GM21576 (cell line): ENCODE measurements at regions not wholly inside any gene's neighbourhood (a gene's known extent, or its start where the extent isn't known, plus 50 kb on each side); places are given as distances from the start of the nearest gene placed in this dataset.

ENCODE experiments used
- ATAC-seq: cut with Tn5 transposase; IDR thresholded peaks from one replicate; pipeline ENCODE4 v1.9.1; 2021; ENCODE audit warnings: mild to moderate bottlenecking, moderate library complexity; ENCODE audit not compliant: unreplicated experiment

DNA sequence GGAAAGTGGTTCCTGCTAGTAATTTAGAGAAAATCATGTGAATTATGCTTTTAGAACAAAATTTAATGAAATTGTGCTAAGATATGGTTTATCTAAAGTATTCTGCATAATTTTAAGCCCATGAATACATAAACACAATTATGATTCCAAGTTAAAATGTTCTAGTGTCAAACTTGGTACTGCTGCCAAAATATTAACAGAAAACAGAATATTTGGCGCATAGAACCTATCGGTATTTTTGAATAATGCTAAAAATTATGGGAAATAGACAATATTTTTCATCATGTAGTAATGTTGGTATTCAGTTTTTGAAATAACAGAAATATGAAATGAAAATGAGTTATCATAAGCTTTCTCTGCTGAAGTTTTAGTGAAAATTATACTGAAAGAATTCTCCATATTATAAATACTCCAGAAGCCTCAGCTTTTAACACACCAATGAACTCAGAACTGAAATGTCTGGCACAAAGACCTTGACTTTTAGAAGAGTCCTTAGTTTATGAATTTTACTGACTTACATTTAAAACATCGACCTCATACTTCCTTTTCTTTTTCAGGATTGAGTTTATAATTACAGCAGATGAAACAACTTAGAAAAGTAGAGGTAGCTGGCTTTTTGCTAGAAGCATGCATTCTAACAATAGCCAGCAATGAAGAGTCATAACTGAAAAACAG lies 1192.3 kb upstream of the GJE1 start:
- ATAC-seq = no peak

DNA sequence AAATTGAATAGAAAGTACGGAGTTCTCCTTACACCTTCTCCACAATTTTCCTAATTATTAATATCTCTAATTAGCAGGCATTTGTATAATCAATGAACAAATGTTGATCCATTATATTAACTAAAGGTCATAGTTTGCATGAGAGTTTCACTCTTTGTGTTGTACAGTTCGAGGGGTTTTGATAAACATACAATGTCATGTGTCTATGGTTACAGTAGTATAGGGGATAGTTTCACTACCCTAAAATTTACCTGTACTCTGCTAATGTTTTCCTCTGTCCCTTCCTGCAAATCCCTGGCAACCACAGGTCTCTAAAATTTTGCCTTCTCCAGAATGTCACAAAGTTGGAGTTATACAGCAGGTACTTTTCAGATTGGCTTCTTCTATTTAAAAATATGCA lies 1199.8 kb upstream of the GJE1 start:
- ATAC-seq = no peak

DNA sequence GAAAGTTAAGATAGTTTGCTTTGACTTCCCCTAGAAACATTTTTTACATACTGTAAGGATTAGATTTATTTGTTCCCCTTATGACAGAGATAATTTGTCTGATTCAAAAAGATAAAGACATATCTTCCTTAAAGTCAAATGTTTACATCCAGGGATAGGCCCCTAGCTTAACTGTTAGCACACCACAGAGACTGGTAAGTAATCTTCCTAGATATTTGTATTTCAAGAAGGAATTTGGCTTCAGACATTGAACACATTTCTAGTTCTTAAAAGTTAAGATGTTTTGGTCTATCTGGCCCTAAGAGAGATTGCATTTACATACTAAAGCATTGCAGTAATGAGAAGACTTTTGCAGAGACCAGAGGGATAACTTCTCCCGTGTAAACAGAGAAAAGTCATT lies 1201.1 kb upstream of the GJE1 start:
- ATAC-seq = no peak

DNA sequence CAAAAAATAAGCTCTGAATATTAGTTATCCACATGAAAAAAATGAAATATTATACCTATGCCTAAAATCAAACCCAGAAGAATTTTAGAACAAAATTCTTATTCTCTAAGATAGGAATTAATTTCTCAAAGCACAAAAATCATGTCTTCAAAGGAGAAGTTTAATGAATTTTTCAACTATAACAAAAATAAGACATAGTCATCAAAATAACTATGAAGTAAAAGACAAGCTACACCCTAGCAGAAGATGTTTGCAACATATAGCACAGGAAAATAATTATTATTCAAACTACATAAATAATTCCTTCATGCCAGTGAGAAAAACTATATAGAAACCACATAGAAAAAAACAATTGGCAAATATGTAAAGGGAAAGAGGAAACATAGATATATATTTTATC lies 1203.6 kb upstream of the GJE1 start:
- ATAC-seq = no peak

DNA sequence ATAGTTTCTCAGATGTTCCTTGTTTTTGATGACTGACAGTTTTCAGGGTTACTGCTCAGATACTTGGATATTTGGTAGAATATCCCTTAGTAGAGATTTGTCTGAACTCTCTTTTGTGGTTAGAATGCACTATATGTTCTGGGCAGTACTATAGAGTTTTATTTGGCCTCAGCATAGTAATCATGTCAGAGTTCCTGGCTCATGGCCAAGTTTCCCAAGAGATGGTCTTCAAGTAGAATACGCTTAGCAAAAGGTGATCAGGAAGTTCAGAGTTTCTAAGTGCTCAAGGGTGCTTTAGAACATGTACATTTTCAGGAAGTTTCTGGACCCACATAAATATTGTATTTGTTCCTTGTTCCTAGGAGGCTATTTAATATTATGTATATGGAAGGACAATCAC lies 1209.7 kb upstream of the GJE1 start:
- ATAC-seq = no peak

DNA sequence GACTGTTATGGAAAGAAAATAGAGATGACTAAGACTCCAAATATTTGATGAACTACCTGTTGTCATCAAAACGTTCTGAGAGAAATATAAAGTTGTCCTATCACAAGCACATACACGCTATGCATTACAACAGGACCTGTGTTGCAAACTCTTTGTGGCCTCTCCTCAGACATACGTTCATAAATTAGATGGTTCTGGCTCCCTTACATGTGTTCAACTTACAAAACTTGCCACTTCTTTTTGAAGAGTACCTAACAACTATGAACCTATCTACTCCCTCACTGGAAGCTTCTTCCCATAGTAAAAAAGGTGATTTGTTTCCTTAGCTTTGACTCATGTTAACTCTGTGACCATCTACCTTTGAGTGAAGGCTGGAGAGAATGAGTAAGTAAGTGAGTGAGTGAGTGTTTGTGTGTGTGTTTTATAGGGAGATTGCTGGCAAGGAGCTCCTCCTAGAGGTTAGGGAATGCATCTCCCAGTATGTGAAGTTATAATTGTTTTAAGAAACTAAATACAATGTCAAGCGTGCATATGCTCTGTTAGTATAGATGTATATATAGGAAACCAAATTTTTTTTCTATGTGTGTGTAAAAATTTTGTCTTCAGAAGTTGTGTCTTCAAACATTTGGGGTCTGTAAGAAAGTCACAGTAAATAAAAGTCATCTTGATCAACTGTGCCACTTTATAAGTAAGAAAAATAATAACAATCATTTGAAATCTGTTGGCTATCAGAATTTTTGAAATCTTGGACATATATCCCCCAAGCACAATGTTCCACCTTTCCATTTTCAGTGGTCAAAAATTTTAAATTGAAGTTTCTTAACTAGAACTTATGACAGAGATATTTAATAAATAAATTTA lies 1211.1 kb upstream of the GJE1 start:
- ATAC-seq = peak; percentile 70

DNA sequence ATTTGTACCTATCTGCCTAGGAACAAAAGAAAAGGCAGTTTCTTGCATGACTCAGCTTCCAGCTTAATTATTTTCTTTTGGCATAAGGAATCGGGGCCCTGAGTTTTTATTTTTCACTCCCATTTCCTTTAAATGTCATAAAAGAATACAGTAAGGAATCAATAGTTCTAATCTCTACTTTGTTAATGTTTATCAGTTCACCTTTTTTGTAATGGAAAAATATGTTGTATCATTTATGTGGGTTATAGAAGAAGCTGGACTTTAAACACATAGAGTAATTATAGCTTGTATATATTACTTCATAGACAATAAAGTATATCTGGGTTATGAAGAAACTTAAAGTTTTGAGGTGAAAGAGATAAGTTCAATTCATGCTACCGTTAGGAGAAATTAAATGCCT lies 1214.8 kb upstream of the GJE1 start:
- ATAC-seq = no peak

DNA sequence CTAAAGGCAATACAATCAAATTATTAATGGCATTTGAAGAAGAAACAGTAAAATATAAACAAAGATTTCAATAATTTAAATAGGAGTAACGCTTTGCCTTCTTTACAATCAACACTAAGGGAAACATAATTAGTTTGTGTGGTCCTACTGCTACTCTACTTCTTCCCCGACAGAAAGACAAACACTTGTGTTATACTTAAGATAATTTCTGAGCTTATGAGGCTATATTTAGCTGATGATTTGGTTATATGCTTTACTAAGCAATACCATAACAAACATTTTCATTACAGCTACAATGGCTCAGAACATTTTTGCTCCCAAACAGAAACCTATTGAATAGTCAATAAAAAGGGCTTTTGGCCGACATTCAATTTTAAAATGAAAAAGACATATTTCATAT lies 1217.2 kb upstream of the GJE1 start:
- ATAC-seq = no peak

DNA sequence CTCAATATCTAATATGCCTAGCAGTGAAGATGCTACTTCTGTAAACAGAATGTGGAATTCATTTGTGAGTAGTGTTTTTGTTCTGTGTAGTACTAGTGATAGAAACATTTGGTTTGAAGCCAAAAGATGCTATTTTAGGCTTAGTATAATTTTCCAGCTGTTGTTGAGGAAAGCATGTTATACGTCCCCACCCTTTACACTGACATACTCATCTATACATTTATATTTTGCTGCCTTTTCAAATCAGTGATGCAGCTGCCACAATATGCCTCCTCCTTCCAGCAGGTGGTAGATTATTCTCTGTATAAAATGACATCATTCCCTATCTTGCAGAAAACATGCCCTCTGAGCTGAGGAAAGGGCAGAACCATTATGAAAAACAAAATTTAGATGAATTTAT lies 1217.6 kb upstream of the GJE1 start:
- no peak for ATAC-seq

DNA sequence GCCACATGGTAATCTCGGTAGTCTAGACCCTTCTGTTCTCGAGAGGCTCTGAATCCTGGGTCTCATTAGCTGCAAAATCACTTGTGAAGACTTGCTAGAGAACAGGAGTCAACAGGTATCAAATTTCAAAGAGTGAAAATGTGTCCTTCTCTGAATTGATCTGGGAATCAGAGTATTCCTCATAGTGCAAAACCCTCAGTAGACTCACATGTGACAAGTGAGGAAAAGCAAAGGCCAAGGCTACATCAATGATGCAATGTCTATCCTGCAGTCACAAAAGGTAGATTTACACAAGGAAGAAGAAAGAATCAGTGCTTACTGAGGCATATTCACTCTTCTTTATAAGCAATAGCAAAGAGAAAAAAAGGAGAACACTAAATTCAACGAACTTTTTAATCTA lies 1220.0 kb upstream of the GJE1 start:
- no peak for ATAC-seq

DNA sequence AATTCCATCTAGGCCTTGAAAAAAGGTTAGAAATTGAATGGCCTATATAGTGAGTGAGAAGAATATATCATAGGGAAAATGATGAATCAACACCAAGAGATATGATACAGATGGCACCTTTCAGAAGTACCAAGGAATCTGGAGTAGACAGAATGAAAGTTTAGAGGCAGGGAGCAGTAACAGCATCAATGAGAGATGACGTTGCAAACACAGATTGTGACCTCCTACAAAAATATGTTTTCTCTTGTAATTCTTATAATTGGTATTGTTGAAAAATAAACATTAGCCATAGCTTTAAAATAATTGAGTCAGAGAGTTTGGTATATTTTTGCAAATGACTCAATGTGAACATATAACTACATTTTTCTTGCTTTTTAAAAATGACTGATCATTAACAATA lies 1223.1 kb upstream of the GJE1 start:
- no peak for ATAC-seq

DNA sequence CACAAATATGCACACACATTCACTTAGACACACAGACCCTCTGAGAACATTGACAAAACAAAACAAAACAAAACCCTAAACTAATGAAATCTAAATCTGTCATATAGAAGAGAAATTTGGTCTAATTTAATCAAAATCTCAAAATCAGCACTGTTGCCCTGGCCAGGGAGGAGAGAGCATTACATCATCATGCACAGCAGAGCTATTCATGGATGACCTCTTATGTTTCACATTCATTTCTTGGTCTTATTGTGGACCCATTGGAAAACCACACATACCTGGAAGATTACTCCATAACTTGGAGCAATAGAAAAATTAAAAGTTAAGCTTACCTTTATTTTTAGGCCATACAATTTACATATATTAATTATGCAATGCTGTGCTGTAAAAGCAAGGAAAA lies 1223.6 kb upstream of the GJE1 start:
- no peak for ATAC-seq

DNA sequence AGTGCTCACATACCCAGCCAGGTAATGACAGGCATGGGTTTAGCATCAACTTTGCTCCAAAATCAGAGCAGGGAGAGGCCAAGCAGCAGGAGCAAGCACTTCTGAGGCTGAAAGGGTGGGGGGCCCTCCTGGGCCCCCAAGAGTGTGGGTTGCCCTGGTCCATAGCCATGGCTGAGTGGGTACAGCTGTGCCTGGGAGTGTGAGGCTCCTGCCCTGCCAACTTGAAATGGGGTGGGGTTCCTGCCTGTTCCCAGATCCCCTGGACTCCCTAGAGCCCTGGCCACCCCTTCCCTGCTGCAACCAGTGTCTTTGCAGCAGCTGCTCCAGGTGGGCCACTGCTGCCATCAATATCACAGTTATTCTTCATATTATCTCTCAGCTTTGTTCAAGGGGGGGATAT lies 1224.2 kb upstream of the GJE1 start:
- ATAC-seq = no peak

DNA sequence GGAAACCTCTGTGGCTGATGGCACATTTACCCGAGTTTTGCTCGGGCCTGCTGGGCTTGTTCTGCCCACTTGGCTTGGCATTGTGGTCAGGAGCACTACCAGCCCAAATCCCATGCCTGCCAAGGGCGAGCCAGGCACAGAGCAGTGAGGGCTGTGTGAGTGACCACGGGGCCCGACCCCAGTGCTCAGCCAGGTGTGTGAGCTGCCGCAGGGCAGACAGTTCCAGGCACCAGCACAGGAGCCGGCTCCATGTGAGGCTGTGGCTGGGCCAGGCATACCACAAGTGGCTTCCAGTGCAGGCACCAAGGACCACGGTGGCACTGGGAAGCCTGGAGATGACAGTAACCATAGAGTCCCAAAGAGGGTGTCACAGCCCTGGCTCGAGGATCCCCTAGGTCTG lies 1225.5 kb upstream of the GJE1 start:
- ATAC-seq = no peak

DNA sequence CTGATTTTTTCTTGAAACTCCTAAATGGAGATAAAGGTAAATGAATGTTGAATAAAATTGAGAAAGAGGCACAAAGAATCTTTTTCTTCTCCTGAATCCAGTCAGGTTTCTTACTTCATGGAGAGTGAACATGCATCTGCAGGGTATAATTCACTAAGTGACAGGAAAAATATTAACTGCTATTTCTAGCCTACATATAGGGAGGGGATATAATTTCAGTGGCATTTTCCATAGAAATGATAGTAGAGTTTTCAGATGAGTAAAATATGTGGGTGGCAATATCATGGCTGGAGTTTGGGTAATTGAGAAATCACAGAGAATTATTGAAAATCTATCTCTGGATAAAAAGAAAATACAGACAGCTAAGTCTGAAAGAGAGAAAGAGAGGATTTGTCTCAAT lies 1227.0 kb upstream of the GJE1 start:
- ATAC-seq = no peak

DNA sequence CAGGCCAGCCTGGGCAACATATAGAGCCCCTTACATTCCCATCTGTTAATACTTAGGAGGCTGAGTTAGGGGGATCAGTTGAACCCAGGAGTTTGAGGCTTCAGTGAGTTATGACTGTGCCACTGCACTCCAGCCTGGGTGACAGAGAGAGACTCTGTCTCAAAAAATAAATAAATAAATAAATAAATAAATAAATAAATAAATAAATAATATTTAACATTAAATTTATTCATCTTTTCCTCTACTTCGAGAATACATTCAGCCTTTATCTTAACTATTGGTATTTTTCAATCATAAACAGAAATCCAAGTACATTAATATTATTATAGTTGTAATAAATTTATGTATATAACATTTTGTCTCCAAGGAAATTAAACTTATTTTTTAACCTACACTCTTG lies 1227.7 kb upstream of the GJE1 start:
- ATAC-seq = no peak

DNA sequence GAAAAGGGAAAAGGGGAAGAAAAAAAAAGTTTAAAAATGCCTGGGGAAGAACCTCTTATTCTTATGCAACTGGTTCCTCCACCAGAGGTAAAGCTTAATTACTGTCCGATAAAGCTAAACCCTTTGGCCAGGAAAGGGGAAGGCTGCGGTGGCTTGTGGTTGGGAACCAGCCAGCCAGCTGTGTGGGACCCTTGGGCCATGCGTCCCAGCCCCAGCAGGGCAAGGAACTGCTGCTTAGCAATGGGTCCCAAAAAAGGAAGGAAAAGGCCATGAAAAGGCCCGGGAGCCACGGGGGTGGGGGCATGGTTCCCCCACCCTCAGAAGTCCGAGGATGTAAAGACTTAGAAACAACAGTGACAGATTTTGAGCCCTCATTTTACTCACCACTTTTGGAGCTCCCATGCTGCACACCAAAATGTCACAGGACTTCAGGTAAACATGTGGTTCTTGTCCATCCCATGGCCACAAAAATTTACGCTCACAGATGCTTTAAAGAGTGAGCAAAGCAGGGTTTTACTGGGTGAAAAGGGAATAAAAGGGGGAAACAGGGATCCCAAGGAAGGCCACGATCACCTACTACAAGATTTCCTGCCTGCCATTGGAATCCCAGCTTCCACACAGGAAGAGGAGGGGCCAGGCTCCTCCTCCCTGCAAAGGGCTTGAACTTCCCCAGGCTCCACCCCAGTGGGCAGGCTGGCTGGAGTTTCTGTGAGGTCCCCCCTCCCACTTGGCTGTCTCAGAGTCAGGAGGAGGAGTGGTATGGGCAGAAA lies 1234.7 kb upstream of the GJE1 start:
- no peak for ATAC-seq

DNA sequence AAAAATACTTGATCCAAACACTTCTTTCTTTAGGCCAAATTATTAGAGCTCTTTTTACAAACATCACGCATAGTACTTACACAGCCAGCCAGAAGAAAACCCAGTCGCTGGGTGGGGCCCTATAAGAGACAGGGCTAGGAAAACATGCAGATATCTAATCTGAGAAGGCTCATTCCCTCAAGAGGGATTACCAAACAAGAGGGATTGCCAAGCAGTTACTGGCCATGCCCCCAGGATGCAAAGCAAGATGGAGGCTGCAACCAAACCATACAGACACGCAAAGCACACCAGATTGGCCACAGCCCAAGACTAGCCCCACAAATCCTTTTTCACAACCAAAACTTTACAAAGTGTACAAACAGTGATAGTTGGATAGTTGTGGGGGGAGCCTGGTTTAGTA lies 1235.4 kb upstream of the GJE1 start:
- ATAC-seq = no peak

DNA sequence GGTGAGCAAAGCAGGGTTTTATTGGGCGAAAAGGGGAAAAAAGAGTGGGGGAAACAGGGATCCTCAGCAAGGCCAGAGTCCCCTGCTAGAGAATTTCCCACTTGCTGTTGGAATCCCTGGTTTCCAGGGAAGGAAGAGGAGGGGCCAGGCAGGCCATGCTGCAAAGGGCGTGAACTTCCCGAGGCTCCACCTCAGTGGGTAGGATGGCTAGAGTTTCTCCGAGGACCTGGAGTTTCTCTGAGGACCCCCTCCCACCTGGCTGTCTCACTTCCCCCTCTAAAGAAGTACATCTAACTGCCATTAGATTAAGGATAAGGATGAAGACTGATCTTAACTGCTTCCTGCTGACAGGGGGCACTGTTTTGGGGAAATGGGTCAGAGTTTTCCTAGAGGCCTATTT lies 1239.3 kb upstream of the GJE1 start:
- ATAC-seq = no peak

DNA sequence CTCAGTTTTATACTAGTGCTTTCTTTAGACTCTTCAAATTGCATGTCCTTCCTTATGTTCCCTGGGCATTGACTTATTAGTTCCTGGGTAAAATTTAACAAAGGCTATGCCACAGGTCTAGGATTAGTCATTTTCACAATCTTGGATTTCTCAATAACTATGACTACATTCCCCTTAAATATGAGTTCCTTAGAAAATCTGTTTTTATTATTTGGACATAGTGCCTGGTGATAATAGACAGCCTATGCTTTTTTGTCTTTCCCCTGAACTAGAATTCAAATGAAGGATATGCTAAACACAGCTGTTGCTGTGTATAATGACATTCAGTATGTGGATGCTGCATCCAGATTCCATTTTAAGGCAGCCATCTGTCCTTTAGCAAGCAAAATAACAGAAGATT lies 1252.8 kb upstream of the GJE1 start:
- ATAC-seq = no peak

DNA sequence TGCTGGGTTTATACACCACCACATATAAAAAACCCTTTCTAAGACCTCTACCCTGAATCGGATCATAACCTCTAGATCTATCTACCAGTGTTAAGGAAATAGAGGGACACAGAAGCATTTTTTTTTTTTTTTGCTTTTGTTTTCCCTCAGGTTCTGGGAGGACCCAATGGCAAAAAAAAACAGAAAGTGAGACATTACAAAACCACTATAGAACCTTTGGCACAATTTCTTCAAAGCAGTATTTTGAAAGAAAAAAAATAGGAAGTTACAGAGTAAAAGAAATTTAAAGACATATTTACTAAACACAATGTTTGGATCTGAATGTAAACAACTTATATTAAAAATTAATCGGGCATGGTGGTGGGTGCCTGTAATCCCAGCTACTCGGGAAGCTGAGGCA lies 1258.7 kb upstream of the GJE1 start:
- no peak for ATAC-seq

DNA sequence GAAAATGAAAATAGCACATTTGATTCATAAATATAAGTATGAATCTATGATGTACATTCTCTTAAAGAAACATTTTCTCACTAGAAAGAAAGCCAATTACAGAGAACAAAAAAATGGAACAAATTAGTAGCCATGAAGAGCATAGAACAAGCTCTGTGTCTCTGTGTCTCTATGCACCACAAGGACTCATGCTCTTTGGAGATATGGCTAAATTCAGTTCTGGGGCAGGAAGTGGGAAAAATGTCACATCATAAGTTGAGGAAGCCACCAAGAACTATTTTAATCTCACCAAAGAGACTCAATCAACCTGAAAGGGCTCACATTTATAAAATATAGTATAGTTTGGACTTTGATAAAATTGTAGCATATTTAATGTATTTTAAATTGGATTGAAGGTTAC lies 1259.8 kb upstream of the GJE1 start:
- no peak for ATAC-seq
